NCI-H128 (cell line): ENCODE measurements at regions not wholly inside any gene's neighbourhood (a gene's known extent, or its start where the extent isn't known, plus 50 kb on each side); places are given as distances from the start of the nearest gene placed in this dataset.

Experiments used
- DNase-seq: peaks from one replicate; lab custom pipeline; 2025; ENCODE audit not compliant: unreplicated experiment; lab: John Stamatoyannopoulos, UW

DNA sequence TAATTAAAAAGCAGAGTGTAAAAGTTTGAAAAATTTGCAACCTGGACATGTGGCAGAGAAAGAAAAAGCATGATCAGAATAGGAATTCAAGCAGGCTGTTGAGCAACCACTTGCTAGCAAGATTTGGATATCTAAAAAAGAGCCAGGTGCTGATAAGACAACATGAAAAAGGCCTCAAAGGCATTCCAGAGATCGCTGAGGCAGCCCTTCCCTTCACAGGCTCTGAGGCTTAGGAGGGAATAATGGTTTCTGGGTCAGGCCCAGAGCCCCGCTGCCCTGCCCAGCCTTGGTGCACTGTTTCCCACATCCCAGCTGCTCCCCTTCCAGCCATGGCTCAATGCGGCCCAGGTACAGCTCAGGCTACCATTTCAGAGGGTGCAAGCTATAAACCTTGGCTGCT lies 64.1 kb upstream of the EEPD1 start:
- no peak for DNase-seq

DNA sequence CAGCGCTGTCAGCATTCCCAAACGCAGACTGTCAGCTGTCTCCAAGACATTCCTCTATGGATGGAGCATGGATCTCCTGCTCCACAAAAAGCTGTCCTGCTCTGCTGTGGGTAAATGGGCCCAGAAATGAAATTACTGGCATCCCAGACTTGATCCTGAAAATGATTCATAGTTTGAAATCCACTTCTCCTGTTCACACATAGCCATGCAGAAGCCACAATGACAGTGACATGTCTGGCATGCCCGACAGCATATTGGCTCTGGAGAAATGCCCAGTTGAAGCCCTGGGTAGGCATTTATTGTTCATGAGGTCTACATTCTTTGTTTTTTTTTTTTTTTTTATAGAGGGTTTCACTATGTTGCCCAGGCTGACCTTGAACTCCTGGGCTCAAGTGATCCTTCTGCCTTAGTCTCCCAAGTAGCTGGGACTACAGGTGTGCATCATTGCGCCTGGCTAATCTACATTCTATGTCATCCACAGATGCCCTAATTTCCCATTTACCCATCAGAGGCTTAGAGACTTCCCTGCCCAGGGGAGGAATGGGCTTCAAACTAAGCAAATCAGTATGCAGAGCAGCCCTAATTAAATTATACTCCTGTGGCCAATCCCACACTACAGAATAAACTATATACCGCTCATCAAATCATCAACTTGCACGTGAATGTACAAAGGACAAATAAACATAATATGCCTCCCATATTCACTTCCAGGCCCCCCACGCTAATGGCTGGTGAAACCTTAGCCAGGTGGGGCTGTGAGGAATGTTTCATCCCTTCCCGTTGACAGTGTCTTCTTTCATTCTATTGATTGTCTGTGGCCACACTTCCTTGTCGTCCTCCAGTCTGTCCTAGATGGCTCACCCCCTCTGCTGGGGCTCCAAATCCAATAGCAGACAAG lies 61.8 kb upstream of the EEPD1 start:
- no peak for DNase-seq

DNA sequence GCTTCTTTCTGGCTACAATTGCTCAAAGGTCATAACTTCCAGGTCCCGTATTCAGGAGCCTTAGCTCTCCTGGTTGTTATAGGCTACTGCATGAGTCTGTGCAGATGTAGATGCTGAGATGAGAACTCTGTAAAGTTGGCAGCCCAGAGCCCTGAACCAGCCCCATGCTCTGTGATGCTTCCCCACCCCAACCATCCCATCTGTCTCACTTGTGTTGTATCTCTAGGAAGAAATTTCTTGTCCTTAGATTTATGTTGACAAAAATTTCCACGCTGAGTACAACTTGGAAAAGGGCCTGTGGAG lies 61.2 kb upstream of the EEPD1 start:
- DNase-seq: no peak

DNA sequence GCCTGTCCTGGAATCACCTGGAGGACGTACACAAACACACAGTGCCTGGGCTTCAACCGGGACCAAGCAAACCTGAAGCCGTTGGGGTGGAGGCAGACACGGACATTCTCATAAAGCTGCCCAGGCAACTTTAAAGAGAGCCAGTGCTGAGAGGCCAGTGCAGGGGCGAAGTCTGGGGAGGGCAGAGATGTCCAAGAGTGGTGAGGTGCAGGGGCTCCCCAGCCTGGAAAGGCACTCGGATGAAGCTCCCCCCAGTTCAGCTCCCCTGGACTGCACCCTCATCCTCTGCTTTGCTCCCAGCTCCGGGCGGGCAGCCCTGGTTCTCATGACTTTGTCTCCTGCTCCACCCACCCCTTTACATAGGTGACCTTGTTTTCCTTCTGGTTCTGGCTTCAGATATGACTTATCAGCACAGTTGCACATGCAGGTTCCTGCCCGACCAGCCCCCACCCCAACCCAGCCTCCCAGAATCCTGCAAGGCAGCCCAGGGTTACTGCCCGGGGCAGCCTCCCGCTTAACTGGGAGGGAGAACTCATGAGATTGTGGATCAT lies 60.8 kb upstream of the EEPD1 start:
- DNase-seq: no peak

DNA sequence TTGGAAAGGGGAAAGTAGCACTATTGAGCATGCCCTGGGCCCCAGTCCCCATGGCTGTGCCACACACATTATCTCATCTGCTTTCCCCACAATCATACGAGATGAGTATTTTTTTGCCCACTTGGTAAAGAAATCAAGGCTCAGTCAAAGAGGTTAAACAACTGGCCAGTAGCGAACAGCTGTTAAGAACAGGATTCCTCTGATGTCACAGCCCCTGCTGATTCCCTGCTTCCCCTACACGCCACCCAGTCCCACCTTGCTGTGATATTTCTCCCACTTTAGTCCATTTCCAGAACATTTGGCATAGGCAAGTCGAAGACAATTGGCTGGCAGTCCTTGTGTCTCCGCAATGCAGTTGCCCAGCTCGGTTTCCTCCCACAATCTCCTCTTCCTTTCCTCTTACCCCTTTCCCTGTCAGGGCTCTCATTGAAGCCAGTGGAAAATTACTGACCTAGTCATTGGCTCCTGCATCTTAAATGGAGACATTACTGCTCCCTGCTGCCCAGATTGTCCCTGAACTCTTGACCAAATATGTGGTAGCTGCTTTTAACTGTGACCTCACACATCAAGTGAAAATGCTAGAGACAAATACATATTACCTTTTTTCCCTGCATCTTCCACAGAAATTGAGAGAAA lies 56.5 kb upstream of the EEPD1 start:
- no peak for DNase-seq

DNA sequence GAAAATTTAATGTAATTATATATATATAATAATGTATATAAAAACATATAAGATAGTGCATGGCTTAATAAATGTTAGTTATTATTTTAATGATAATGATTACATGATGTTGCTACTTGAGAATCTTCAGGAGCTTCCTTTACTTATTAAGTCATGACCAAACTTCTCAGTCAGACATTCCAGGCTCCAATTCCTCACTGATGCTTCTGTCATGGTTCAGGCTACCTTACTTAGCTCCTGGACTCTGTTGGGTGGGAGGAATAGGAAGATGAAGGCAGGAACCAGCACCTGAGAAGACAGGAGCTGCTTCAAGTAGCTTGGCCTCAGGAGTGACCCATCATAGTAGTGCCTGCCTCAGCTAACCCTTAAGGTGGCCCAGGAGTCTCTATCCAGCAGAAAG lies 55.0 kb upstream of the EEPD1 start:
- DNase-seq: no peak

DNA sequence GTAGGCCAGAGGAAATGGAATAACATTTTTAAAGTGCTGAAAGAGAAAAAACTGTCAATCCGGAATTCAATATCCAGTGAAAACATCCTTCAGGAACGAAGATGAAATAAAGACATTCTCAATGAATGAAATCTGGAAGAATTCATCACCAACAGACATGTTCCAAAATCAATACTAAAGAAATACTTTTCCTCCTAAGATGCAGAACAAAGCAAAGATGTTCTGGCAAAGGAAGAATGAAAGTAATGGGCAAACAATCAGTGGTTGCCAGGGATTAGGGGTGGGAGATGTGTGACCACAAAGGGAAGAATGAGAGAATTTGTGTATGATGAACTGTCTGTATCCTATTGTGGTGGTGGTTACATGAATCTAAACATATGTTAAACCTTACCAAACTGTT lies 52.8 kb upstream of the EEPD1 start:
- no peak for DNase-seq

DNA sequence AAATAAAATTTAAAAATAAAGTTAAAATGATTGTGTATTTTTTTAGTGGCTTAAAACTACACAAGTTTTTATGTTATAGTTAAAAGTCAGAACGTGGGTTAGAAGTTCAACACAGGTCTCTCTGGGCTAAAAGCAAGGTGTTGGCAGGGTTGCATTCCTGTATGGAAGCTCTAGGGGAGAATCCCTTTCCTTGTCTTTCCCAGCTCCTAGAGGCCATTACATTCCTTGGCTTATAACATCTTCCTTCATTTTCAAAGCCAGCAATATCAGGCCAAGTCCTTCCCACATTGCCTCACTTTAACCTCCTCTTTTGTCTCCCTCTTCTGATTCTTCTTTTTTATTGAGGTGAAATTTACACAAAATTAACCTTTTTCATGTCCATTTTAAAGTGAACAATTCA lies 52.4 kb upstream of the EEPD1 start:
- DNase-seq: no peak
